Right renal pelvis (tissue), 4 donors: ENCODE measurements at regions not wholly inside any gene's neighbourhood (a gene's known extent, or its start where the extent isn't known, plus 50 kb on each side); places are given as distances from the start of the nearest gene placed in this dataset.

ENCODE experiments used
- DNase-seq, 4 donors: peaks; one replicate each; pipeline ENCODE4 v3.0.0-alpha.2; 2013; ENCODE audit warnings: low read depth in 4 of 4, low spot score in 3 of 4, missing footprints in 1 of 4

- DNase-seq = no peak
These were observed 344.1 kb upstream of the TSHZ3 start for GRCh38 chr19:31693131-31693932.

- no peak for DNase-seq
These were observed 344.7 kb upstream of the TSHZ3 start for GRCh38 chr19:31693933-31694269.

- DNase-seq = no peak
These were observed 345.5 kb upstream of the TSHZ3 start for GRCh38 chr19:31694761-31695160.

GRCh38 chr19:31699421-31699820 is 350.2 kb upstream of the TSHZ3 start:
- DNase-seq = no peak

GRCh38 chr19:31701146-31701545 is 351.9 kb upstream of the TSHZ3 start:
- no peak for DNase-seq

- no peak for DNase-seq
These were observed 356.4 kb upstream of the TSHZ3 start for GRCh38 chr19:31705656-31706055.

- DNase-seq = no peak
These were observed 356.9 kb upstream of the TSHZ3 start for GRCh38 chr19:31706131-31706530.

- DNase-seq = peak in 1 of 4 donors; percentile 15
These were observed 357.7 kb upstream of the TSHZ3 start for GRCh38 chr19:31706691-31707620.

- DNase-seq = no peak
These were observed 359.3 kb upstream of the TSHZ3 start for GRCh38 chr19:31708520-31708919.

- no peak for DNase-seq
These were observed 360.2 kb upstream of the TSHZ3 start for GRCh38 chr19:31709476-31709875.

GRCh38 chr19:31715249-31715945 is 366.2 kb upstream of the TSHZ3 start:
- no peak for DNase-seq

GRCh38 chr19:31716826-31717225 is 367.6 kb upstream of the TSHZ3 start:
- no peak for DNase-seq

GRCh38 chr19:31717269-31717923 is 368.2 kb upstream of the TSHZ3 start:
- DNase-seq = no peak

- DNase-seq = no peak
These were observed 368.8 kb upstream of the TSHZ3 start for GRCh38 chr19:31718032-31718431.

- no peak for DNase-seq
These were observed 369.7 kb upstream of the TSHZ3 start for GRCh38 chr19:31718898-31719297.

- no peak for DNase-seq
These were observed 373.9 kb upstream of the TSHZ3 start for GRCh38 chr19:31723101-31723500.

GRCh38 chr19:31725051-31725450 is 375.8 kb upstream of the TSHZ3 start:
- no peak for DNase-seq

GRCh38 chr19:31727536-31727935 is 378.3 kb upstream of the TSHZ3 start:
- DNase-seq = no peak

- DNase-seq = no peak
These were observed 381.0 kb upstream of the TSHZ3 start for GRCh38 chr19:31730270-31730669.

GRCh38 chr19:31733591-31733990 is 384.4 kb upstream of the TSHZ3 start:
- no peak for DNase-seq

- DNase-seq = no peak
These were observed 393.0 kb upstream of the TSHZ3 start for GRCh38 chr19:31742249-31742648.
